ENCODE measurements at regions not wholly inside any gene's neighbourhood (a gene's known extent, or its start where the extent isn't known, plus 50 kb on each side); places are given as distances from the start of the nearest gene placed in this dataset.

DNA sequence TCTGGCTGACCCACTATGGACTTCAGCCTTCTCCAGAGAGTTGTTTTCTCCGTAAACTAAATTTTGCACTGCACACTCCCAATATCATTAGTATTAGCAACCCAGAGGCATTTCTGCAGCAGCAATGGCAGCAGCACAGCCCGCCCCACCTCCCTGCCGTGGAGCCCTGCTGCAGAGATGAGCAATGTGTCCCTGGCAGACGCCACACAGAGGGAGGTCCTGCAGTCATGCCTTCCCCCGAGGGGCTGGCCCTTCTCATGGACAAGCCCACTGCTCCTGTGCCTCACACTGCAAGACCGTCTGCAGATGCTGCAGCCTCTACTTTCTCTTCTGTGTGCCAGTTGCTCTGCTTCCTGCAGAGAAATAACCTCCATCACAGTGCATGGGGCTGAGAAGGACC is 393.4 kb upstream of the MKI67 start:
- Histone ChIP-seq H3K27me3 (ENCODE audit: low read length) (no peaks in the 10 kb centered on the region), H3K4me2 (ENCODE audit: low read length) (no peak overlapping the region), H3K9ac (ENCODE audit: low read length) (no peak overlapping the region), H3K9me2 (replicated peaks; ENCODE audit: low read length) (no peaks in the 10 kb centered on the region), H3K4me3 (ENCODE audit: low read length) (no peak overlapping the region), H3K4me1 (ENCODE audit: insufficient read depth, low read length) (no peaks in the 10 kb centered on the region), H3K36me3 (ENCODE audit: low read depth, low read length) (no peaks in the 10 kb centered on the region), H3K79me2 (ENCODE audit: low read length) (no peaks in the 10 kb centered on the region), H3K27ac (ENCODE audit: low read length) (no peak overlapping the region), H2AFZ (ENCODE audit: low read length) (no peak overlapping the region), H4K20me1 (ENCODE audit: low read length) (no peaks in the 10 kb centered on the region), H3K9me3 (ENCODE audit: low read length) (no peaks in the 10 kb centered on the region), H3F3A (ENCODE audit: low read length, unreplicated experiment) (no peaks in the 10 kb centered on the region)
- BruUV-seq (replicated peaks): no TSS peak
- DNase-seq: no peak
- ATAC-seq: no peak
- no peak for TF ChIP-seq EZH2phosphoT487 (IDR thresholded peaks at IDR 0.05; ENCODE audit: borderline replicate concordance, low read length)
- TF ChIP-seq EZH2 (IDR thresholded peaks at IDR 0.05; ENCODE audit: low read length, unreplicated experiment): no peak
- TF ChIP-seq CTCF (conservative IDR thresholded peaks at IDR 0.05; ENCODE audit: low read depth, low read length): no peak
- intact Hi-C loops (cut with micrococcal nuclease): no loop called here
- CTCF ChIA-PET: no interaction called here
- POLR2A ChIA-PET (ENCODE audit: unreplicated experiment): no interaction called here

GRCh38 chr10:128520211-128520815 is 394.1 kb upstream of the MKI67 start:
- no TSS peak for BruUV-seq (replicated peaks)
- TF ChIP-seq EZH2phosphoT487 (IDR thresholded peaks at IDR 0.05; ENCODE audit: borderline replicate concordance, low read length) (no peak), EZH2 (IDR thresholded peaks at IDR 0.05; ENCODE audit: low read length, unreplicated experiment) (no peak), CTCF (conservative IDR thresholded peaks at IDR 0.05; ENCODE audit: low read depth, low read length) (no peak)
- no peak overlapping the region for H3K27ac ChIP-seq (ENCODE audit: low read length)
- H3K9ac ChIP-seq (ENCODE audit: low read length): no peak overlapping the region
- H3K27me3 ChIP-seq (ENCODE audit: low read length): no peaks in the 10 kb centered on the region
- DNase-seq: no peak
- intact Hi-C loops (cut with micrococcal nuclease): no loop called here
- no peaks in the 10 kb centered on the region for H3K79me2 ChIP-seq (ENCODE audit: low read length)
- H3K4me2 ChIP-seq (ENCODE audit: low read length): no peak overlapping the region
- H3F3A ChIP-seq (ENCODE audit: low read length, unreplicated experiment): no peaks in the 10 kb centered on the region
- H3K4me3 ChIP-seq (ENCODE audit: low read length): no peak overlapping the region
- POLR2A ChIA-PET (ENCODE audit: unreplicated experiment): no interaction called here
- no peaks in the 10 kb centered on the region for H3K4me1 ChIP-seq (ENCODE audit: insufficient read depth, low read length)
- H2AFZ ChIP-seq (ENCODE audit: low read length): no peak overlapping the region
- H3K9me3 ChIP-seq (ENCODE audit: low read length): no peaks in the 10 kb centered on the region
- H3K36me3 ChIP-seq (ENCODE audit: low read depth, low read length): no peaks in the 10 kb centered on the region
- CTCF ChIA-PET: no interaction called here
- H4K20me1 ChIP-seq (ENCODE audit: low read length): no peaks in the 10 kb centered on the region
- no peak for ATAC-seq
- H3K9me2 ChIP-seq (replicated peaks; ENCODE audit: low read length): no peaks in the 10 kb centered on the region

DNA sequence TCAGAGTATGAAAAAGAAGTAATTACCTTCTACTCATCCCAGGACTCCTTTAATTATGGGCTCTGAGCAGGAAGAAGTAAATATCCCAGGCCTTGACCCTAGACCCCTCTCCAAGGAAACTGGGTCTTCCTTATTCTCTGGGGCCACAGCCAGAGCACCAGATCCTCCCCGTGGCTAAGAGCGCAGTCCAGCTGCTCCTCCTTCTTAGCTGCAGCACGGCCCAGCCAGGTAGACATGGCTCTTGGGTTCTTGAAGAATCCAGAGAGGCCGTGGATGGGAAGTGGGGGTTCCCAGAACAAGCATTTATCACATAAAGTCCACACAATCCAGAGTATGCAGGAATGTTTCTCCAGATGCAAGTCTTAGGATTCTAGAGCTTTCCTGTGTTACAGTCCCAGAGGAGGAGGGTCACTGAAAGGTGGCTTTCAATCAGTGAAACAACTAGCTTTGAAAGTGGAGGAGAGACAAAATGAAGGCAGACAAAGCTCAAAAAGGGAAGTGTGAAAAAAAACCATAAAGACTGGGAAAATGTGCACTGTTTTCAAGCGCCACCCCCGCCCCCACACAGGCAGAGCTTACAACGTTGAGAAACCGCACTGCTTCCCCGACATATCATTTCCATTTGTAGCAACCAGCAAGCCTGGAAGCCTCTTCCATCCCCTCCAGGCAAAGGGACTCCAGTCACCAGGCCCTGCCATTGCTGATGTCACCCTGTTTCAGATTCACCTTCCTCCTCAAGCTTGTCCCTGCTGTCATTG is 396.5 kb upstream of the MKI67 start:
- H3F3A ChIP-seq (ENCODE audit: low read length, unreplicated experiment): no peaks in the 10 kb centered on the region
- no peak overlapping the region for H3K4me3 ChIP-seq (ENCODE audit: low read length)
- BruUV-seq (replicated peaks): no TSS peak
- intact Hi-C loops (cut with micrococcal nuclease): no loop called here
- DNase-seq (no peak), ATAC-seq (no peak)
- H4K20me1 ChIP-seq (ENCODE audit: low read length): no peaks in the 10 kb centered on the region
- H2AFZ ChIP-seq (ENCODE audit: low read length): no peak overlapping the region
- no peaks in the 10 kb centered on the region for H3K79me2 ChIP-seq (ENCODE audit: low read length)
- H3K9me3 ChIP-seq (ENCODE audit: low read length): no peaks in the 10 kb centered on the region
- no peaks in the 10 kb centered on the region for H3K4me1 ChIP-seq (ENCODE audit: insufficient read depth, low read length)
- H3K9me2 ChIP-seq (replicated peaks; ENCODE audit: low read length): no peaks in the 10 kb centered on the region
- H3K36me3 ChIP-seq (ENCODE audit: low read depth, low read length): no peaks in the 10 kb centered on the region
- ChIA-PET POLR2A (ENCODE audit: unreplicated experiment) (no interaction called here), CTCF (no interaction called here)
- H3K4me2 ChIP-seq (ENCODE audit: low read length): no peak overlapping the region
- peaks cover 12% of the 10 kb centered on the region for H3K27me3 ChIP-seq (ENCODE audit: low read length)
- TF ChIP-seq EZH2phosphoT487 (IDR thresholded peaks at IDR 0.05; ENCODE audit: borderline replicate concordance, low read length) (no peak), EZH2 (IDR thresholded peaks at IDR 0.05; ENCODE audit: low read length, unreplicated experiment) (no peak), CTCF (conservative IDR thresholded peaks at IDR 0.05; ENCODE audit: low read depth, low read length) (no peak)
- no peak overlapping the region for H3K27ac ChIP-seq (ENCODE audit: low read length)
- no peak overlapping the region for H3K9ac ChIP-seq (ENCODE audit: low read length)

All from PC-3 (cell line).